Ammon's horn (tissue), 1 donor: ENCODE measurements at regions not wholly inside any gene's neighbourhood (a gene's known extent, or its start where the extent isn't known, plus 50 kb on each side); places are given as distances from the start of the nearest gene placed in this dataset.
"Not testable (repeated sequence)": the region's sequence is repeated elsewhere in the genome, so short reads cannot be mapped to it uniquely, and the experiment has no call there.

Experiments used
- DNase-seq: peaks from one replicate; pipeline ENCODE4 v3.0.0-alpha.2; 2016; ENCODE audit warnings: low spot score

DNA sequence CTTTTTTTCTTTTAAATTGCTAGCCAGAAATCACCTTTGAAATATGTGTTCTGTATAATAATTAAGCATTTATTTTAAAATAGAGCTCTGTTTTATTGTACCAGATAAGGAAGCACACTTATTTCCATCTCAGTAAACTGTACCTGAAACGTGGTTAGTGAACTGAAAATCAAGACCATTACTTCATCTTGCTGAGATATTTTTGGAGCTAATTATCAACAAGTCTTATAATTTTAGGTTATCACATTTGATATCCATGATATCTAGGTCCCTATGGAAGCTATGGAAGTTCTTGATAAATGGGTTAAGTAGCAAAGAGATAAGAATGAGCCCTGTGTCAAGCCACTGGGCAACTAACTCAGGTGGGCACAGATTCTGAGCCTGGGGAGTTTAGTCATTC, 187.2 kb downstream of the NFKBIZ start:
- DNase-seq: no peak

DNA sequence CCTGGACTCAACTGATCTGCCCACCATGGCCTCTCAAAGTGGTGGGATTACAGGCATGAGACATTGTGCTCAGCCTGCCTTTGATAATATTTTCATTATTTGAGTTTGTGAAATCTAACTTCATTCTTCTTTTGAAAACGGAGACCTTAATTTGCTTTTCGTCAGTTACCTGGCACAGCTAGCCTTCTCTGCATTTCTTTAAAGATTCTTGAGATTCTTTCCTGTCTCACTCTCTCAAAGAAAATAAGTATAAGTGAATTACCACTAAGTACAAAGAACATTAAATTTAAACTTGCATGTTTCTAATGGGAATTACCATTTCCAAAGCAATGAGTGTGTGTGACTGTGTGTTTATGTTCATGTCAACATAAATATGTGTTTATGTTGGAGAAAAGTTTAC, 187.9 kb downstream of the NFKBIZ start:
- no peak for DNase-seq

- DNase-seq: no peak
Measured at GRCh38 chr3:102037791-102038190, 188.5 kb downstream of the NFKBIZ start.

DNA sequence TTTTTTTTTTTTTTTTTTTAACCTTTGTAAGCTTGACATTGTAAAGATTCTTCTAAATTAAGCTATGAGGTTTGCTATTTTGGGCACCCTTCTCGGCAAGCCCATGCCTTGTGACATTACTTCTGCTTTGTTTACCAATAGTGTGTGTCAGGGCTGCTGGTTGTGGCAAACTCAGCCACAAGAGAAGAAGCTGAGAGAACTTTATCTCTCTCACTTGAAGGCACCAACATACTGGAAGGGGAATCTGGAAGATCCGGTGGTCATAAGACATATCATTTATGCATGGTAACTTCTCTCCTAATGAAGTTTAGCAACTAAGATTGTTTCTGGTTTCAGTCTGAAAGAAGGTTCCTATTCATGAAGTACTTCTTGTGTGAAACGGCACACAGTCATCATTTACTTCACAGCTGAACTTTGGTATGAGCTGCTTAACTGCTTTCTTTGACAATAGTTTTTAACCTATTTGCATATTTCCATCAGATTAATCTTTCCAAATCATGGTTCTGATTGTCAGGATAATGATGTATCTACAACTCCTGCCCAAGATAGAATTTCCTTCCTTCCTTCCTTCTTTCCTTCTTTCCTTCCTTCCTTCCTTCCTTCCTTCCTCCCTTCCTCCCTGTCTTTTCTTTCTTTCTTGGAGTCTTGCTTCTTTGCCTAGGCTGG, 189.3 kb downstream of the NFKBIZ start:
- DNase-seq: peak; percentile 48

- DNase-seq: not testable (repeated sequence)
Measured at GRCh38 chr3:102040144-102040543, 190.8 kb downstream of the NFKBIZ start.

GRCh38 chr3:102053375-102053989, 204.2 kb downstream of the NFKBIZ start:
- no peak for DNase-seq

- DNase-seq: no peak
Measured at GRCh38 chr3:102054543-102055080, 205.3 kb downstream of the NFKBIZ start.

DNA sequence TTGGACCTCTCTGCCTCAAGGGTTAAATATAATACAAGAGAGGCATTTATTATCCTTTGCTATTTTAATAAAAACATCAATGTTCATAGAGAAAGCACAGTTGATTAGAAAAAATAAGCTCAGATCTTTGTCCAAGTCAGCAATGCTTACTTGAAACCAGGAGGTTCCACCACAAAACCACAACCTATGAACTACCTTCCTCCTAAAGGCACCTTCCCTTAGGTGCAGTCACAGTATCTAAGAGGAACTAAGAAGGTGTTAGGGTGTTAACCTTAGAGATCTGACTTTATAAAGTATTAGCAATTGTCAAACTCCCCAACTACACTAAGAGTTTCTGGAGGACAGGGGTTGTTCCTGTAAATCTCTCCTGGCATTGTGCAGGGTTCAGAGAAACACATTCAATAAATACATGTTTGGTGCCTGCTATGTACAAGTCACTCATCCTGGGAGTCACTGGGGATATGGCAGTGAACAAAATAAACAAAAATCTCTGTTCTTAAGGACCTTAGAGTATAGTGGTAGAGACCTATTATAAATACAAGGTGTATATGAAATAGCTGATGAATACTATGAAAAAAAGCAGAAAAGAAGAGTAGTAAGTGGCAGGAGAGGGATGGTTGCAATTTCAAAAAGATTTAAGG, 208.6 kb downstream of the NFKBIZ start:
- no peak for DNase-seq

- no peak for DNase-seq
Measured at GRCh38 chr3:102059145-102059943, 210.0 kb downstream of the NFKBIZ start.

DNA sequence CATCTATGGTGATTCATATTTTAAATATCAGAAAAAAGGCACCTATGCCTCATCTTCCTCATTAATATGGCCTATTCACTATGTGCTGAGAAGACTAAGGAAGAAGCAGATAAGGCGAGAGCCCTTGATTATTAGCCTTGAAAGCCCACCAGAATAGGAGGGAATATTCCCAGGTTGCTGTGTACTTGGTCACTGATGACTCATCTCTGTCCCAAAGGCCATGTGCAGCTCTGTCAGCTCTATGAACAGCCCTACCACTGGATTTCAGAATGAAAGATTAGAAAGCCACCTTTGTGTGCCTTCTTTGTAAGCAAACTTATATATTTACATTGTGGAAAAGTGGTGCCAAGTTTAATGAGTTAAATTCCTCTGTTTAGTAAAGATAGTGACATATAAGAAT, 211.5 kb downstream of the NFKBIZ start:
- no peak for DNase-seq

- DNase-seq: no peak
Measured at GRCh38 chr3:102063572-102063971, 214.3 kb downstream of the NFKBIZ start.

DNA sequence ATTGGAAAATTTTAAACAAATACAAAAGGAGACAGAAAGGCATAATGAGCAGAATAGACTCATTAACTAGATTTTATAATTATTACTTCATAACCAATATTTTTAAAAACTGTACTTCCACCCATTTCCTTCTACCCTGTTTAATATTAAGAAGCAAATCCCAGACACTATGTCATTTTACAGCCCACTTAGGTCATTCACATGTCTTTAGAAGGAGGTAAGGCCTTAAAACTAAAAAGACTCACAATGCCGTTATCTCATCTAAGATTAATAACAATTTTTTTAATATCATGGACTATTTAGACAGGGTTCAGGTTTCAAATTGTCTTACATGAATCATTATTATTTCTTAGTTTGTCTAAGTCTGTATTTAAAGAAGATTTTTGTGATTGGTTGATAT, 217.2 kb downstream of the NFKBIZ start:
- DNase-seq: no peak

DNA sequence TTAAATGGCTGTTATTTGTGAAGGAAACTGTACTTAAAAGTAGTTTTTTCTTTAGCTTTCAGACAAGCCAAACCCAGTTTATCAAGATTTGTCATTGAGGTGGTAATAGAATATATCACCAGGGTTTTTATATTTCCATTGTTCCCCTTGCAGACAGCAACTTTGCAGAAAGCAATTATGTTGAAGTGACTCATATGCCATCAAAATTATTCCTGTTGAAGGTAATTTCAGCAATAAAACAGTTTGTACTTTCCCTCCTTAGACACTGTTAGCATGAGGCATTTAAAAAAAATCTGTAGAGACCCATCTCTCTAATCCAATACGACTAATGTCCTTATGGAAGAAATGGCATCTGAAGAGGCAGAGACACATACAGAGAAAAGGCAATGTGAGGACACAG, 219.0 kb downstream of the NFKBIZ start:
- no peak for DNase-seq

GRCh38 chr3:102068736-102069135, 219.4 kb downstream of the NFKBIZ start:
- no peak for DNase-seq

DNA sequence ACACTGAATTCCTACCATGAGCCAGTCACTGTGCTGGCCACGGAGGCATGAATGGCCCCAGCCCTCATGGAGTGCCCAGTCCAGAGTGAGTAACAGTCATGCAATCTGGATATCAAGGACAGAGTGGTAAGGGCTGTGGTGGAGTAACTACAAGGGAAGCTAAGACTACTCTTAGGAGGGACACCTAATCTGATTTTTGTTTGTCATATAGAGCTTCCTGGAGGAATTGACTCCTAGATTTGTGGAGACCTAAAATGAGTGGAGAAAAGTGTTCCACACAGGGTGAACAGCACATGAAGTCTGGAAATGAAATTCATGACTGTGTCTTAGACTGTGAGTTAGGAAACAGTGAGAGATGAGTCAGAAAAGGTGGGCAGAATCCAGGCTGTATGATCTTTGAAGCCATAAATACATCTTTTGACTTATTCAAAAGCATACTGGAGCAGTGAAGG, 219.9 kb downstream of the NFKBIZ start:
- DNase-seq: no peak

- no peak for DNase-seq
Measured at GRCh38 chr3:102074946-102075345, 225.6 kb downstream of the NFKBIZ start.

- DNase-seq: no peak
Measured at GRCh38 chr3:102078401-102078800, 229.1 kb downstream of the NFKBIZ start.

DNA sequence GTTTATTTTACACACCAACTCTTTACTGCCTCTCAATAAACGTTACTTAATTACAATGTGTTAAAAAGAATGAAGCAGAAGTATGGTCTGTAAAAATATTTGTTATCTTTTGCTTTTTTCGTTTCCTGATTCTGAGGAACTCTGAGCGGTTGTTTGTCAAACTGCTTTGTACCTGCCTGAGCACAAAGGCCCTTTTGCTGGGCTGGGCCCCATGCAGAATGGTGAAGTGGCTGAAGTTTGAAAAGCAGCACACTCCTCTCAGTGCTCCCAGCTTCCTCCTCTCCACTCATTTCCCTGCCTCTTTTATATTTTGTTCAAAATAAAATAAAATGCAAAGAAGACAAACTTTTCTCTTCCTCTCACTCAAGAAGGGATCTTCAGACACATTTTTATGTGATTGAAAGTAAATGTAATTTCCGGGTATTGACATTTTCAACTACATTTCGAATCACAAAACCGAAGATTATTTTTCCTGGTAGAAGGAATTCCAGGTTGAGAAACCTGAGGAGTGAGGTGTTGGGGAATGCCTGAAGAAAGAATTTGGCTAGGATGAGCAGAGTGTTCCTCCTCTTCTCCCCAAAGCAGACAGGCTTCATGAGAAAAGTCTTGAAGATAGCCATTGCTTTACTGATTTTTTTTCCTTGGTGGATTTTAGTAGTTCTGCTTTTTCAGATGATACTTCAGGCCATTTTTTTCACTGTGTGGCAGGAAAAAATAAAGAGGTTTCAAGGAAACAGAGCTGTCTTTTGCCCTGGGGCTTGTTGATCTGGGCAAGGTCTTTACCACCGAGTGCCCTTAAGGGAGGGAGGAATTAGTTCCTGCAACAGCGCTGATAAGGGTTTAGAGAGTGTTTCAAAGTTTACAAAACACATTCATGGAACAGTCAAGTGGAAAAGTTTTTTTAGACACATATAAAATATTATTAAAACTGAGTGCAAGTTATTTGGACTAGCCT, 229.8 kb downstream of the NFKBIZ start:
- DNase-seq: no peak

DNA sequence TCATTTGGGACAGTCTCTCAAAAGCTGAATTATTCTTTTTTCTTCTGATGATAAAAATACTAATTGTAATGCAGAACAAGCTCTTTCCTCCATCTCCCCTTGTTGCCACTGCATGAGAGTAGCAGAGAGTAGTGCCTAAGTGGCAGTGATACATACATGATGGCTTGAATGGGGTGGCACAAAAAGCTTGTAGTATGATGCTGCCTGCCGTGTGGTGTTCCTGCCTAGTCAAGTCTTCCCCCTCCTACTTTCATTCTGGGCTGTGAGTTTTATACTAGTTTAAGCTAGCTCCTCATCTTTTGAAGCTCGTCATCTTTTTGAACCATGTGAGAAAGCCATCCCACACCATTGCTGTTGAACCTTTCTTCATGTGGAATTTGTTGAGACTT, 230.5 kb downstream of the NFKBIZ start:
- DNase-seq: no peak

DNA sequence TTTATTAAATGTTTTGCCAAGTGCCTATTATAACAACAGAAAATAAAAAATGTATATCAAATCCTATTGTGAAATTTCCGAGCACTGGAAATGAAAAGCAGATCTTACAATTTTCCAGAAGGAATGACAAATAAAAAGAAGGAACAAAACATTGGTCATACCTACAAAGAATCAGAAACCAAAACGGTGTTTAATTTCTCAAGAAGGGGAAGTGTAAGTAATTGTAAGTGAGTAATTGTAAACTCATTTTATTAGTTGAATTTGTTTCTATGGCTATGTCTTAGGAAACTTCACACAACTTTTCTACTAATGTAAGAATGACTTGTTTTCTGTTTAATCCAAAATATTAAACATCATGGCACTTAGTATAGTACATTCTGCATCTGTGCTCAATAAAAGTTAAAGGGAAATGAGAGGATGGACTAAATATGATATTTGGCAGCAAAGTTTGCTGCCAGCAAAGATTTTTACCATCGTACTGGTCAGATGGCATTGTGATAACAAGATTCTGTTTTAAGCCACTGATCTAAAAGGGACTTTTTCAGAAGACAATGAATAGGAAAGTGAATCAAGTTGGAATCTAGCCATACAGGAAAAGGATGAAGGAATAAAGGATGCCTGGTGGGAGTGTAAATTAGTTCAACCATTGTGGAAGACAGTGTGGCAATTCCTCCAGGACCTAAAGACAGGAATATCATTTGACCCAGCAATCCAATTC, 232.4 kb downstream of the NFKBIZ start:
- DNase-seq: no peak

DNA sequence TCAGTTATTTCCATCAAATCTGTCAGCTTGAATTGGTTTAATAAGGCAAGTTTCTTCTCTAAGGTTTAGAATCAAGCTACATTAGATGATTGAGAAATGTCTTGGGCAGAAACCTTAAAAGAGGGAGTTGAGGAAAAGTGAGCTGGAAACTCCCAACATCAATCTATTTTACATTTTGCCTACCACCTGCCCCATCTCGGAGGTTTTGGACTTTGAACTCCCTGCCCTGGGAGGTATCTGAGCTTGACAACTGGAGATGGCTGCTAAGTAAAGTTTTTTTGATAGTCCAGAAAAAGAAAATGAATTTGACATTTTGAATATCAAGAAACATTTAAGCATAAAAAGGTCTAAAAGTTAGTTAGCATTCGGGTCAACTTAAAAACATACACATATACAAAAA, 234.2 kb downstream of the NFKBIZ start:
- DNase-seq: no peak
